Type B pancreatic cell (in vitro differentiated cells): ENCODE measurements at regions not wholly inside any gene's neighbourhood (a gene's known extent, or its start where the extent isn't known, plus 50 kb on each side); places are given as distances from the start of the nearest gene placed in this dataset.

Experiments
- DNase-seq: peaks from one replicate; pipeline ENCODE4 v3.0.0; 2021; ENCODE audit warnings: mixed read lengths; ENCODE audit not compliant: unreplicated experiment; ENCODE audit errors: extremely low spot score
- H3K27ac Mint-ChIP-seq: 2 replicates; pipeline ENCODE4 v1.8.0; 2021; ENCODE audit warnings: mild to moderate bottlenecking, mixed read lengths
- H3K27me3 Mint-ChIP-seq: 2 replicates; pipeline ENCODE4 v1.8.0; 2021; ENCODE audit warnings: mixed read lengths
- H3K36me3 Mint-ChIP-seq: 2 replicates; pipeline ENCODE4 v1.8.0; 2021; ENCODE audit warnings: mixed read lengths
- H3K4me1 Mint-ChIP-seq: one replicate; pipeline ENCODE4 v1.8.0; 2021; ENCODE audit warnings: mixed read lengths; ENCODE audit not compliant: unreplicated experiment
- H3K4me3 Mint-ChIP-seq: 2 replicates; pipeline ENCODE4 v1.8.0; 2021; ENCODE audit warnings: mild to moderate bottlenecking, mixed read lengths
- H3K9me3 Mint-ChIP-seq: 2 replicates; pipeline ENCODE4 v1.8.0; 2021; ENCODE audit warnings: mixed read lengths
- TF ChIP-seq, protein P1 (sequence below): fragments of 200-600 bp; sonication (generic); conservative IDR thresholded peaks from 2 replicates; pipeline ENCODE4 v1.5.0; 2021; ENCODE audit warnings: antibody characterized with exemption, mild to moderate bottlenecking

DNA sequence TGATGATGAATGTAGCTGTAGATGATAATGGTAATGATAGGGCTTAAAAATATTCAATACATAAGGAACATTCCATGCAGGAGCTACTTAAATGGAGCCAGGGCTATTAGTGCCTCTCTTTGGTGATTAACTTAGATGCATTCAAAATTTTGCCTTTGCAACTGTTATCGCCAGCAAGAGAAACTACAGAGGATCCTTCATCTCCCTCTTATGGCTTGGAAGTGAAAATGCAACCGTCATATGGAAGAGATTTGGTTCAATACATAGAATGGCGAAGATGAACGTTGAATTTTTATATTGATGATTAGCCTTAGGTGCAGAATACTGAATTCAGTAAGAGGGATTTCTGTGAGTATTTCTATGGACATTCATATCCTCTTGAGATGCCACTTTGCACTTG lies 134.5 kb upstream of the NLGN4X start:
- H3K4me3 Mint-ChIP-seq, result no peak overlapping the region
- no peaks in the 10 kb centered on the region for H3K4me1 Mint-ChIP-seq
- peaks cover 10% of the 10 kb centered on the region for H3K27me3 Mint-ChIP-seq
- TF ChIP-seq, protein P1, sequence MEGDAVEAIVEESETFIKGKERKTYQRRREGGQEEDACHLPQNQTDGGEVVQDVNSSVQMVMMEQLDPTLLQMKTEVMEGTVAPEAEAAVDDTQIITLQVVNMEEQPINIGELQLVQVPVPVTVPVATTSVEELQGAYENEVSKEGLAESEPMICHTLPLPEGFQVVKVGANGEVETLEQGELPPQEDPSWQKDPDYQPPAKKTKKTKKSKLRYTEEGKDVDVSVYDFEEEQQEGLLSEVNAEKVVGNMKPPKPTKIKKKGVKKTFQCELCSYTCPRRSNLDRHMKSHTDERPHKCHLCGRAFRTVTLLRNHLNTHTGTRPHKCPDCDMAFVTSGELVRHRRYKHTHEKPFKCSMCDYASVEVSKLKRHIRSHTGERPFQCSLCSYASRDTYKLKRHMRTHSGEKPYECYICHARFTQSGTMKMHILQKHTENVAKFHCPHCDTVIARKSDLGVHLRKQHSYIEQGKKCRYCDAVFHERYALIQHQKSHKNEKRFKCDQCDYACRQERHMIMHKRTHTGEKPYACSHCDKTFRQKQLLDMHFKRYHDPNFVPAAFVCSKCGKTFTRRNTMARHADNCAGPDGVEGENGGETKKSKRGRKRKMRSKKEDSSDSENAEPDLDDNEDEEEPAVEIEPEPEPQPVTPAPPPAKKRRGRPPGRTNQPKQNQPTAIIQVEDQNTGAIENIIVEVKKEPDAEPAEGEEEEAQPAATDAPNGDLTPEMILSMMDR, result peak; percentile 63
- no peak for DNase-seq
- H3K36me3 Mint-ChIP-seq, result no peaks in the 10 kb centered on the region
- no peaks in the 10 kb centered on the region for H3K9me3 Mint-ChIP-seq
- H3K27ac Mint-ChIP-seq, result no peak overlapping the region

DNA sequence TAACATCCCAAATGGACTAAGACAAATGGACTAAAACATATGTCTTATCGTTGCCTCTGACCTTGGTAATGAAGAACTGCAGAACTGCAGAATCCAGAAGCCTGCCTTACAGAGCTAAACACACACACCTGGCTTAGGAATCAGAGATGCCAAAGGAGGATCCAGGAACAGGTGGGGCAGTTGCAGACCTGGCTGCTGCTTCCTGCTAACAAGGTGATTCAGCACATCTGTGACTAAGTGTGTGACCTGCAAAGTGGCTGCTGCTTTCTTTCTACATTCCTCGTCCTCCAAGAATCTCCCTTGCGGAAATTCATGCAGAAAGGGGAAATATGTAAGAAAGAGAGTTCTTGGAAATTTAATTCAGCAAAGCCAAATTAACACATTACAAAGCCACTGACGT lies 96.8 kb upstream of the NLGN4X start:
- no peak overlapping the region for H3K4me3 Mint-ChIP-seq
- DNase-seq, result no peak
- peaks cover 4% of the 10 kb centered on the region for H3K36me3 Mint-ChIP-seq
- peaks cover 11% of the 10 kb centered on the region for H3K4me1 Mint-ChIP-seq
- TF ChIP-seq, protein P1, result no peak
- no peak overlapping the region for H3K27ac Mint-ChIP-seq
- H3K9me3 Mint-ChIP-seq, result no peaks in the 10 kb centered on the region
- peaks cover 4% of the 10 kb centered on the region for H3K27me3 Mint-ChIP-seq

DNA sequence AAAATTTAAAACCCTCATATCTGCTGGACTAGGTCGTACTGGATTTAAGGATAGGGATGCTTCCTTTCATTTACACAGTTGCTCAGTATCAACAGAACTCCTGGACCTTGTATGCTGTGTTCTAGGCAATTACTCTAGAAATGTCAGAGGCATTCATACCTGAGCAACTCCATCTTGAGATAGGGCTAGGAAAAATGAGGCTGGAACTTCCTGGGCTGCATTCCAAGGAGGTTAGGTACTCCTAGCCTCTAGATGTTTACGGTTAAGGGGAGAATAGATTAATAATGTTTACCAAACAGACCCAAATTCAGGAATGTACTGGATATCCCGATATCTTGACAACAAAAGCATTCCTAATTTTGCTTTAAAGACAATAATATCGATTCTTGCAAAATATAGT lies 84.7 kb upstream of the NLGN4X start:
- Mint-ChIP-seq H3K27me3 (peaks cover 2% of the 10 kb centered on the region), H3K36me3 (no peaks in the 10 kb centered on the region), H3K9me3 (peaks cover 4% of the 10 kb centered on the region), H3K4me1 (no peaks in the 10 kb centered on the region), H3K4me3 (no peak overlapping the region), H3K27ac (no peak overlapping the region)
- TF ChIP-seq, protein P1, result no peak
- DNase-seq, result no peak

DNA sequence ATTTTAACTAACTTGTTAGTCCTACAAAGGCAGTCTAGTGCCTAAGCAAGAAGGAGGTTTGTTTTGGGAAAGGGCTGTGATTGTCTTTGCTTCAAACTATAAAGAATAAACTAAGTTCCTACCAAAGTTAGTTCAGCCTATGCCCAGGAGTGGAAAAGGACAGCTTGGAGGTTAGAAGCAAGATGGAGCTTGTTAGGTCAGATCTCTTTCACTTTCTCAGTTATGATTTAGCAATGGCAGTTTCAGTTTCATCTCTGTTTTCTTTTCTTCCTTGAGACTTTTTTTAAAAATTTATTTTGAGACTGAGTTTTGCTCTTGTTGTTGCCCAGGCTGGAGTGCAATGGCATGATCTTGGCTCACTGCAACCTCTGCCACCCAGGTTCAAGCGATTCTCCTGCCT lies 82.9 kb upstream of the NLGN4X start:
- no peak overlapping the region for H3K27ac Mint-ChIP-seq
- H3K4me3 Mint-ChIP-seq, result no peak overlapping the region
- peaks cover 6% of the 10 kb centered on the region for H3K9me3 Mint-ChIP-seq
- TF ChIP-seq, protein P1, result no peak
- H3K27me3 Mint-ChIP-seq, result peaks cover 8% of the 10 kb centered on the region
- no peak for DNase-seq
- H3K36me3 Mint-ChIP-seq, result no peaks in the 10 kb centered on the region
- H3K4me1 Mint-ChIP-seq, result no peaks in the 10 kb centered on the region

DNA sequence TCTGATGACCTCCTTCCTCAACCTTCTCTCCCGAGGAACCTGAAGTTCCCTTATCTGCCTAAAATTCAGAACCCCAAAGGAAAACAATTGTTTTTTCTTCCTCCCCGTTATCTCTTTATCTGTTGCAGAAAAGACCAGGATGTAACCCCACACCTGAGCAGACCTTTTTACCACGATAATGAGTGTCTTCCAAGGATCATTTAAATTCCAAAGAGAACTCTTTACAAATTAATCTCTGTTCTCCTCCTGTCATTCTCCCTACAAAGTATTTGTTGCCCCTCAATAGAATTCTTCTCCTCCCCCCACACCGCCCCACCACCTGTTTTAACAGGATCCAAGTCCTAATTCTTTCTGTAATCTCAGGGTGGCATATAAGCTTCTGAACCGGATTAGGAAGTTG lies 78.5 kb upstream of the NLGN4X start:
- Mint-ChIP-seq H3K9me3 (peaks cover 20% of the 10 kb centered on the region), H3K4me3 (no peak overlapping the region), H3K36me3 (no peaks in the 10 kb centered on the region), H3K4me1 (peaks cover 6% of the 10 kb centered on the region), H3K27ac (no peak overlapping the region), H3K27me3 (peaks cover 17% of the 10 kb centered on the region)
- no peak for DNase-seq
- TF ChIP-seq, protein P1, result no peak

DNA sequence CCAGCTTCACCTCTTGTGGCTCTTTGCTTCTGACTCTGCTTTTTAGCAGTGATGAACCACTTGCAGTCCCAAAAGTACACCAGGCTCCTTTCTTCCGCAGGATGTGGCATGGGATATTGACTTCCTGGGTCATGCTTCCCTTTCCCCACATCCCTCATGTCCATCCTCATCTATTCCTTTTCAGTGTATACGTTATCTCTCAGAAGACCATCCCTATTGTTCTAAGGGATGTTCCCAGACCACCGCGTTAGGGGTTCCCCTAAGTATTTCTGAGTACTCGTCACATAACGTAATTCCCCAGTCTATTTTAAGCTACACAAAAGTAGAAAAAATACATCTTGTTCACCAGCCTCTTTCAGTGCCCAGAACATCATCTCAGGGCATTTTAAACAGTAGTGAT lies 71.1 kb upstream of the NLGN4X start:
- Mint-ChIP-seq H3K9me3 (peaks cover 16% of the 10 kb centered on the region), H3K4me3 (no peak overlapping the region), H3K27ac (no peak overlapping the region), H3K27me3 (peaks cover 23% of the 10 kb centered on the region), H3K4me1 (peaks cover 14% of the 10 kb centered on the region), H3K36me3 (no peaks in the 10 kb centered on the region)
- DNase-seq, result no peak
- TF ChIP-seq, protein P1, result no peak
